ENCODE measurements at regions not wholly inside any gene's neighbourhood (a gene's known extent, or its start where the extent isn't known, plus 50 kb on each side); places are given as distances from the start of the nearest gene placed in this dataset.
"Not testable (repeated sequence)": the region's sequence is repeated elsewhere in the genome, so short reads cannot be mapped to it uniquely, and the experiment has no call there.

GRCh38 chr14:106745016-106745767 lies 1218.8 kb downstream of the TMEM121 start:
- FAIRE-seq: not testable (repeated sequence)
- WGBS, 2 experiments (ENCODE audit: extremely low coverage in 1 of 2, insufficient coverage in 1 of 2, insufficient read length in 1 of 2, insufficient replicate concordance in 2 of 2, low coverage in 1 of 2, low lambda C conversion rate in 2 of 2, missing lambda C conversion rate in 1 of 2): 86% methylated on average over 13 of the region's 15 CpGs; no CpG with 5 or more reads in 1 of the 2 experiments

DNA sequence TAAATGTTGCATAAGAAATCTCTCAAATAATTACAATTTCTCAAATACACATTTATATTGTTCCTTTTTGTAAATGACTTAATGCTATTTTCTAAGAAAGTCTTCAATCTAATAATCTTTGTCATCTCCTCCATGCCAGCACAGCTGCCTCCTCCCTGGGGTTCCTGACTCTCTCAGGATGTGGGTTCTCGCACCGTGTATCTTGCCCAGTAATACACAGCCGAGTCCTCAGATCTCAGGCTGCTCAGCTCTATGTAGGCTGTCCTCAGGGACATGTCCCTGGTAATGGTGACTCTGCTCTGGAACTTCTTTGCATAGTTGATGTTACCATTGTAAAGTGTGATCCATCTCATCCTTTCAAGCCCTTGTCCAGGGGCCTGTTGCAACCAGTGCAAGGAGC lies 1223.7 kb downstream of the TMEM121 start:
- H3K9ac ChIP-seq (replicated peaks in 1 of 4; ENCODE audit: extremely low read depth in 1 of 4, low read depth in 3 of 4, low read length in 3 of 4); H2BK20ac ChIP-seq (ENCODE audit: low read length); H2BK12ac ChIP-seq (ENCODE audit: low read depth, low read length); H4K5ac ChIP-seq (ENCODE audit: insufficient read length, low read depth, low read length); DNase-seq (ENCODE audit: low read depth in 1 of 2, low spot score in 2 of 2); H3K9me3 ChIP-seq (ENCODE audit: insufficient read depth in 2 of 2, low read depth in 1 of 2, low read length in 1 of 2); H3K18ac ChIP-seq (ENCODE audit: extremely low read depth, low read length); H2BK15ac ChIP-seq (ENCODE audit: low read length); H3K4me2 ChIP-seq (ENCODE audit: insufficient read depth in 1 of 2, low read depth in 2 of 2, low read length in 2 of 2); FAIRE-seq; H3K56ac ChIP-seq (replicated peaks; ENCODE audit: insufficient read length, low read depth, low read length); H4K20me1 ChIP-seq (replicated peaks in 1 of 2; ENCODE audit: control insufficient read depth in 1 of 2, insufficient read depth in 2 of 2, low read length in 2 of 2); H3K4ac ChIP-seq (replicated peaks; ENCODE audit: insufficient read length, low read depth, low read length); POLR2A ChIA-PET (ENCODE audit: partially characterized antibody); H2BK120ac ChIP-seq (replicated peaks; ENCODE audit: low read depth, low read length); H3K79me2 ChIP-seq (ENCODE audit: control insufficient read depth in 1 of 2, insufficient read depth in 2 of 2, low read length in 2 of 2); H2AFZ ChIP-seq (ENCODE audit: low read length); H3K36me3 ChIP-seq (ENCODE audit: control insufficient read depth in 2 of 4, insufficient read depth in 4 of 4, low read length in 3 of 4); H3K4me1 ChIP-seq (replicated peaks in 1 of 4; ENCODE audit: control insufficient read depth in 3 of 4, insufficient read depth in 4 of 4, low read length in 3 of 4); H3K23me2 ChIP-seq (ENCODE audit: low read depth, low read length); CTCF ChIA-PET (ENCODE audit: partially characterized antibody); H3K27ac ChIP-seq (ENCODE audit: low read depth, low read length); H2BK5ac ChIP-seq (ENCODE audit: low read depth, low read length); H4K91ac ChIP-seq (replicated peaks; ENCODE audit: insufficient read length, low read length); H3K4me3 ChIP-seq (ENCODE audit: extremely low read depth in 1 of 4, insufficient read depth in 2 of 4, low read depth in 3 of 4, low read length in 4 of 4); H3K79me1 ChIP-seq (ENCODE audit: low read depth, low read length); H3K23ac ChIP-seq (ENCODE audit: insufficient read length); H3K27me3 ChIP-seq (replicated peaks in 1 of 4; ENCODE audit: control insufficient read depth in 3 of 4, extremely low read depth in 1 of 4, insufficient read depth in 3 of 4, low read length in 3 of 4); H3K14ac ChIP-seq (ENCODE audit: insufficient read length); H4K8ac ChIP-seq (ENCODE audit: extremely low read depth, insufficient read depth, low read length); H2AK5ac ChIP-seq (ENCODE audit: low read depth, low read length): not testable (repeated sequence)
- no CpG with 5 or more reads among the region's 3 CpGs for WGBS, 2 experiments (ENCODE audit: extremely low coverage in 1 of 2, insufficient coverage in 1 of 2, insufficient read length in 1 of 2, insufficient replicate concordance in 2 of 2, low coverage in 1 of 2, low lambda C conversion rate in 2 of 2, missing lambda C conversion rate in 1 of 2)

More at GRCh38 chr14:106745016-106745767, 1218.8 kb downstream of the TMEM121 start:
- H3K36me3 ChIP-seq (ENCODE audit: control insufficient read depth in 2 of 4, insufficient read depth in 4 of 4, low read length in 3 of 4); H3K27me3 ChIP-seq (replicated peaks in 1 of 4; ENCODE audit: control insufficient read depth in 3 of 4, extremely low read depth in 1 of 4, insufficient read depth in 3 of 4, low read length in 3 of 4); H2BK5ac ChIP-seq (ENCODE audit: low read depth, low read length); H2BK120ac ChIP-seq (replicated peaks; ENCODE audit: low read depth, low read length); H4K5ac ChIP-seq (ENCODE audit: insufficient read length, low read depth, low read length); H2BK12ac ChIP-seq (ENCODE audit: low read depth, low read length); H3K4ac ChIP-seq (replicated peaks; ENCODE audit: insufficient read length, low read depth, low read length); H3K14ac ChIP-seq (ENCODE audit: insufficient read length); H3K4me1 ChIP-seq (replicated peaks in 1 of 4; ENCODE audit: control insufficient read depth in 3 of 4, insufficient read depth in 4 of 4, low read length in 3 of 4); H4K8ac ChIP-seq (ENCODE audit: extremely low read depth, insufficient read depth, low read length); DNase-seq (ENCODE audit: low read depth in 1 of 2, low spot score in 2 of 2); H4K91ac ChIP-seq (replicated peaks; ENCODE audit: insufficient read length, low read length); H3K18ac ChIP-seq (ENCODE audit: extremely low read depth, low read length); H2BK20ac ChIP-seq (ENCODE audit: low read length); H3K4me3 ChIP-seq (ENCODE audit: extremely low read depth in 1 of 4, insufficient read depth in 2 of 4, low read depth in 3 of 4, low read length in 4 of 4); H2AK5ac ChIP-seq (ENCODE audit: low read depth, low read length); H3K23me2 ChIP-seq (ENCODE audit: low read depth, low read length); H3K4me2 ChIP-seq (ENCODE audit: insufficient read depth in 1 of 2, low read depth in 2 of 2, low read length in 2 of 2); POLR2A ChIA-PET (ENCODE audit: partially characterized antibody); H3K9ac ChIP-seq (replicated peaks in 1 of 4; ENCODE audit: extremely low read depth in 1 of 4, low read depth in 3 of 4, low read length in 3 of 4); H3K23ac ChIP-seq (ENCODE audit: insufficient read length); H4K20me1 ChIP-seq (replicated peaks in 1 of 2; ENCODE audit: control insufficient read depth in 1 of 2, insufficient read depth in 2 of 2, low read length in 2 of 2); H2AFZ ChIP-seq (ENCODE audit: low read length); H3K56ac ChIP-seq (replicated peaks; ENCODE audit: insufficient read length, low read depth, low read length); H3K27ac ChIP-seq (ENCODE audit: low read depth, low read length); H2BK15ac ChIP-seq (ENCODE audit: low read length); H3K79me2 ChIP-seq (ENCODE audit: control insufficient read depth in 1 of 2, insufficient read depth in 2 of 2, low read length in 2 of 2); CTCF ChIA-PET (ENCODE audit: partially characterized antibody); H3K79me1 ChIP-seq (ENCODE audit: low read depth, low read length): not testable (repeated sequence)
- peaks cover 5 to 14% of the 10 kb centered on the region in 2 experiments; a peak in 3 of 4 replicates for H3K9me3 ChIP-seq (ENCODE audit: insufficient read depth in 2 of 2, low read depth in 1 of 2, low read length in 1 of 2)

Measured in H1 (cell line).